ENCODE measurements at regions not wholly inside any gene's neighbourhood (a gene's known extent, or its start where the extent isn't known, plus 50 kb on each side); places are given as distances from the start of the nearest gene placed in this dataset.

- no peak overlapping the region for H3K4me3 Mint-ChIP-seq
- no peaks in the 10 kb centered on the region for H3K4me1 Mint-ChIP-seq
- H3K9me3 Mint-ChIP-seq, result no peaks in the 10 kb centered on the region
- CTCF ChIA-PET, result no interaction called here
- DNase-seq, result no peak
- H3K27me3 Mint-ChIP-seq, result no peaks in the 10 kb centered on the region
- no peaks in the 10 kb centered on the region for H3K36me3 Mint-ChIP-seq (ENCODE audit: low read depth)
- POLR2A ChIA-PET, result no interaction called here
- no peak overlapping the region for H3K27ac Mint-ChIP-seq
Measured at GRCh38 chr2:150554046-150554445, 66.6 kb upstream of the RND3 start.

- H3K36me3 Mint-ChIP-seq (ENCODE audit: low read depth), result no peaks in the 10 kb centered on the region
- POLR2A ChIA-PET, result no interaction called here
- no peak overlapping the region for H3K27ac Mint-ChIP-seq
- DNase-seq, result no peak
- H3K4me1 Mint-ChIP-seq, result no peaks in the 10 kb centered on the region
- CTCF ChIA-PET, result no interaction called here
- H3K27me3 Mint-ChIP-seq, result no peaks in the 10 kb centered on the region
- H3K4me3 Mint-ChIP-seq, result no peak overlapping the region
- H3K9me3 Mint-ChIP-seq, result no peaks in the 10 kb centered on the region
Measured at GRCh38 chr2:150552041-150552820, 64.8 kb upstream of the RND3 start.

- CTCF ChIA-PET, result no interaction called here
- Mint-ChIP-seq H3K4me3 (no peak overlapping the region), H3K4me1 (no peaks in the 10 kb centered on the region)
Measured at GRCh38 chr2:150549381-150549780, 61.9 kb upstream of the RND3 start.

GRCh38 chr2:150548527-150548926 is 61.1 kb upstream of the RND3 start:
- Mint-ChIP-seq H3K4me3 (no peak overlapping the region), H3K27ac (no peak overlapping the region), H3K4me1 (no peaks in the 10 kb centered on the region), H3K9me3 (no peaks in the 10 kb centered on the region), H3K27me3 (no peaks in the 10 kb centered on the region), H3K36me3 (ENCODE audit: low read depth) (no peaks in the 10 kb centered on the region)
- CTCF ChIA-PET, result no interaction called here
- no peak for DNase-seq
- POLR2A ChIA-PET, result no interaction called here

More at GRCh38 chr2:150549381-150549780, 61.9 kb upstream of the RND3 start:
- DNase-seq, result no peak
- no peaks in the 10 kb centered on the region for H3K36me3 Mint-ChIP-seq (ENCODE audit: low read depth)
- POLR2A ChIA-PET, result no interaction called here
- no peaks in the 10 kb centered on the region for H3K9me3 Mint-ChIP-seq
- H3K27me3 Mint-ChIP-seq, result no peaks in the 10 kb centered on the region
- no peak overlapping the region for H3K27ac Mint-ChIP-seq

- Mint-ChIP-seq H3K27me3 (no peaks in the 10 kb centered on the region), H3K4me1 (no peaks in the 10 kb centered on the region), H3K36me3 (ENCODE audit: low read depth) (no peaks in the 10 kb centered on the region), H3K4me3 (no peak overlapping the region), H3K9me3 (peaks cover 4% of the 10 kb centered on the region), H3K27ac (no peak overlapping the region)
- ChIA-PET POLR2A (no interaction called here), CTCF (no interaction called here)
- no peak for DNase-seq
Measured at GRCh38 chr2:150545916-150546315, 58.4 kb upstream of the RND3 start.

GRCh38 chr2:150544731-150545130 is 57.3 kb upstream of the RND3 start:
- no peak overlapping the region for H3K4me3 Mint-ChIP-seq
- ChIA-PET POLR2A (no interaction called here), CTCF (no interaction called here)
- no peaks in the 10 kb centered on the region for H3K4me1 Mint-ChIP-seq
- no peaks in the 10 kb centered on the region for H3K27me3 Mint-ChIP-seq
- no peaks in the 10 kb centered on the region for H3K36me3 Mint-ChIP-seq (ENCODE audit: low read depth)
- no peak for DNase-seq
- peaks cover 4% of the 10 kb centered on the region for H3K9me3 Mint-ChIP-seq
- no peak overlapping the region for H3K27ac Mint-ChIP-seq

- ChIA-PET CTCF (no interaction called here), POLR2A (no interaction called here)
- no peak for DNase-seq
- Mint-ChIP-seq H3K9me3 (peaks cover 7% of the 10 kb centered on the region), H3K4me3 (no peak overlapping the region), H3K27me3 (no peaks in the 10 kb centered on the region), H3K27ac (no peak overlapping the region), H3K36me3 (ENCODE audit: low read depth) (no peaks in the 10 kb centered on the region), H3K4me1 (no peaks in the 10 kb centered on the region)
Measured at GRCh38 chr2:150542692-150543091, 55.2 kb upstream of the RND3 start.

- no peak for DNase-seq
- Mint-ChIP-seq H3K4me1 (no peaks in the 10 kb centered on the region), H3K4me3 (no peak overlapping the region), H3K9me3 (peaks cover 7% of the 10 kb centered on the region), H3K27me3 (no peaks in the 10 kb centered on the region), H3K27ac (no peak overlapping the region), H3K36me3 (ENCODE audit: low read depth) (no peaks in the 10 kb centered on the region)
- CTCF ChIA-PET, result no interaction called here
- POLR2A ChIA-PET, result no interaction called here
Measured at GRCh38 chr2:150542172-150542571, 54.7 kb upstream of the RND3 start.

- POLR2A ChIA-PET, result no interaction called here
- Mint-ChIP-seq H3K27ac (no peak overlapping the region), H3K36me3 (ENCODE audit: low read depth) (no peaks in the 10 kb centered on the region), H3K4me3 (no peak overlapping the region), H3K9me3 (peaks cover 7% of the 10 kb centered on the region), H3K4me1 (no peaks in the 10 kb centered on the region), H3K27me3 (no peaks in the 10 kb centered on the region)
- CTCF ChIA-PET, result no interaction called here
- DNase-seq, result no peak
Measured at GRCh38 chr2:150538651-150539201, 51.3 kb upstream of the RND3 start.

All from activated CD4-positive, alpha-beta T cell treated with anti-CD3 and anti-CD28 coated beads, Interleukin-2, amount 10 ng/mL, durations not matched to agents 7 days and 5 days (primary cell).